LNCAP (cell line): ENCODE measurements at regions not wholly inside any gene's neighbourhood (a gene's known extent, or its start where the extent isn't known, plus 50 kb on each side); places are given as distances from the start of the nearest gene placed in this dataset.

Experiments used
- CTCF ChIP-seq: fragments of 450-650 bp; IDR thresholded peaks from 2 replicates; pipeline ENCODE4 v1.5.1; 2017; ENCODE audit warnings: mild to moderate bottlenecking

GRCh38 chr1:121546830-121547591 lies 362.2 kb downstream of the SRGAP2C start:
- no peak for TF ChIP-seq CTCF

GRCh38 chr1:121558514-121558913 lies 373.7 kb downstream of the SRGAP2C start:
- TF ChIP-seq CTCF: no peak

- no peak for TF ChIP-seq CTCF
These were observed 381.6 kb downstream of the SRGAP2C start for GRCh38 chr1:121566346-121566745.

- TF ChIP-seq CTCF: no peak
These were observed 384.7 kb downstream of the SRGAP2C start for GRCh38 chr1:121569428-121569827.

- no peak for TF ChIP-seq CTCF
These were observed 401.8 kb downstream of the SRGAP2C start for GRCh38 chr1:121586369-121587229.

- TF ChIP-seq CTCF: no peak
These were observed 402.4 kb downstream of the SRGAP2C start for GRCh38 chr1:121587230-121587569.

GRCh38 chr1:121587777-121588176 lies 403.0 kb downstream of the SRGAP2C start:
- TF ChIP-seq CTCF: no peak
